Uterus (tissue), 3 donors: ENCODE measurements at regions not wholly inside any gene's neighbourhood (a gene's known extent, or its start where the extent isn't known, plus 50 kb on each side); places are given as distances from the start of the nearest gene placed in this dataset.

ENCODE experiments used
- DNase-seq, 2 donors: peaks; one replicate each; pipeline ENCODE4 v3.0.0-alpha.2; 2019 to 2020
- H3K27ac ChIP-seq, 2 donors: fragments of 200-600 bp; sonication (generic); 1 replicate in 1 of 2; 2 replicates in 1 of 2; pipeline ENCODE4 v1.5.1; 2016 to 2018
- H3K27me3 ChIP-seq, 2 donors: fragments of 200-600 bp; sonication (generic); one replicate each; pipeline ENCODE4 v1.5.1; 2018 to 2019; ENCODE audit warnings: control low read depth in 1 of 2
- H3K36me3 ChIP-seq, 2 donors: fragments of 200-600 bp; sonication (generic); one replicate each; pipeline ENCODE4 v1.5.1; 2019; ENCODE audit warnings: control low read depth in 1 of 2
- H3K4me1 ChIP-seq, 2 donors: fragments of 200-600 bp; sonication (generic); one replicate each; pipeline ENCODE4 v1.5.1; 2018 to 2019; ENCODE audit warnings: control low read depth in 1 of 2
- H3K4me3 ChIP-seq, 2 donors: fragments of 200-600 bp; sonication (generic); 1 replicate in 1 of 2; 2 replicates in 1 of 2; pipeline ENCODE4 v1.5.1; 2018 to 2019; ENCODE audit warnings: mild to moderate bottlenecking in 1 of 2
- H3K9me3 ChIP-seq, 2 donors: fragments of 200-600 bp; sonication (generic); one replicate each; pipeline ENCODE4 v1.5.1; 2019; ENCODE audit warnings: control low read depth in 1 of 2
- POLR2A ChIP-seq, 2 donors: fragments of 450-650 bp; IDR thresholded peaks; one replicate each; pipeline ENCODE4 v1.6.1; 2016; ENCODE audit warnings: antibody characterized with exemption in 2 of 2, mild to moderate bottlenecking in 1 of 2, moderate library complexity in 1 of 2
- intact Hi-C: fragments of 100-400 bp; cut with DNase I; formaldehyde crosslinking; loops from one replicate; pipeline ENCODE4 v1.15.1; 2023; ENCODE audit warnings: low total_unique reads
- TF ChIP-seq, protein P1 (sequence below), 4 experiments: fragments of 200-600 bp in 2 of 4; fragments of 450-650 bp in 2 of 4; sonication (generic) in 2 of 4; IDR thresholded peaks; one replicate each; pipeline ENCODE4 v1.5.1; 2016 to 2019; ENCODE audit warnings: antibody characterized with exemption in 4 of 4, mild to moderate bottlenecking in 2 of 4, moderate library complexity in 1 of 4
- donor health status: DM: yes; HTN: yes; CAD: no.

DNA sequence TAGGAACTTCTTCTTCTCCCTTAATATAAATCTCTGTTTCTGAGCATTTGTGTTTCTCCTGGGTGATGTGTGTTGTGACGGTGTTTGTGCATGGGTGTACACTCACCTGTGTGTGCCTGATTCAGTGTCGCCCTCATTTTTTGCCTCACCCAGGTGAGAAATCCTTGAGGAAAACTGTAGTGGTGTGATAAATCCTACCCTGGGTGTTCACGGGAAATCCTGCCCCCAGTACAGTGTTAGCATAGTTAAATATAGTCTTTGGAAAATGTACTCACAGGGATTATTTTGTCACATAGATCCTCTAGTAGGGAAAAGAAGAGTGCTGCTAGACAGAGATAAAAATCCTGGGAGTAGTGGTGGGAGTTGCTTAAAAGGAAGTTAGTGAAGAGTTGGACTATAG, 291.9 kb upstream of the PITX2 start:
- Histone ChIP-seq H3K4me1 (no peaks in the 10 kb centered on the region), H3K27me3 (no peaks in the 10 kb centered on the region), H3K4me3 (no peak overlapping the region), H3K27ac (no peak overlapping the region), H3K9me3 (no peaks in the 10 kb centered on the region), H3K36me3 (no peaks in the 10 kb centered on the region)
- TF ChIP-seq POLR2A (IDR thresholded peaks at IDR 0.05), result no peak
- TF ChIP-seq, protein P1, sequence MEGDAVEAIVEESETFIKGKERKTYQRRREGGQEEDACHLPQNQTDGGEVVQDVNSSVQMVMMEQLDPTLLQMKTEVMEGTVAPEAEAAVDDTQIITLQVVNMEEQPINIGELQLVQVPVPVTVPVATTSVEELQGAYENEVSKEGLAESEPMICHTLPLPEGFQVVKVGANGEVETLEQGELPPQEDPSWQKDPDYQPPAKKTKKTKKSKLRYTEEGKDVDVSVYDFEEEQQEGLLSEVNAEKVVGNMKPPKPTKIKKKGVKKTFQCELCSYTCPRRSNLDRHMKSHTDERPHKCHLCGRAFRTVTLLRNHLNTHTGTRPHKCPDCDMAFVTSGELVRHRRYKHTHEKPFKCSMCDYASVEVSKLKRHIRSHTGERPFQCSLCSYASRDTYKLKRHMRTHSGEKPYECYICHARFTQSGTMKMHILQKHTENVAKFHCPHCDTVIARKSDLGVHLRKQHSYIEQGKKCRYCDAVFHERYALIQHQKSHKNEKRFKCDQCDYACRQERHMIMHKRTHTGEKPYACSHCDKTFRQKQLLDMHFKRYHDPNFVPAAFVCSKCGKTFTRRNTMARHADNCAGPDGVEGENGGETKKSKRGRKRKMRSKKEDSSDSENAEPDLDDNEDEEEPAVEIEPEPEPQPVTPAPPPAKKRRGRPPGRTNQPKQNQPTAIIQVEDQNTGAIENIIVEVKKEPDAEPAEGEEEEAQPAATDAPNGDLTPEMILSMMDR (IDR thresholded peaks at IDR 0.05), result no peak
- intact Hi-C loops, result no loop called here
- DNase-seq, result no peak

DNA sequence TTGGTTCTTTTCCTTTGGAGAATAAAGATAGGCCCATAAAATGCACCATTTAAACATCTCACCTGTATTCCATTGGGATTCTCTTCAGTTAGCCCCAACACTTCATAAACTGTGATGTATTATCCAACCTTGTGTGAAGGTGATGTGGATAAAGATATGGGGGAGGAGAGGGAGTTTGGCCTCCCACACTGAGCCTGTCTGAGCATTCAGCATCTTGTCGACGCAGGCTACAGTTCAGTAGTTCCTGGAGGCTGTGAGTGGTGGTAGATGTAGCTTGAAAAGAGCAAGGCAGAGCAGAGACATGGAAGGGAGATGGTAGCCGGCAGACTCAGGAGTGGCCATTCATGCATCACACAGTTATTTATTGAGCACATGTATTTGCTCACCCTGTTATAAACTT, 292.4 kb upstream of the PITX2 start:
- H3K9me3 ChIP-seq, result no peaks in the 10 kb centered on the region
- no peaks in the 10 kb centered on the region for H3K27me3 ChIP-seq
- H3K4me3 ChIP-seq, result no peak overlapping the region
- no peak for DNase-seq
- H3K36me3 ChIP-seq, result no peaks in the 10 kb centered on the region
- H3K4me1 ChIP-seq, result no peaks in the 10 kb centered on the region
- intact Hi-C loops, result no loop called here
- TF ChIP-seq, protein P1 (IDR thresholded peaks at IDR 0.05), result no peak
- no peak for TF ChIP-seq POLR2A (IDR thresholded peaks at IDR 0.05)
- no peak overlapping the region for H3K27ac ChIP-seq

DNA sequence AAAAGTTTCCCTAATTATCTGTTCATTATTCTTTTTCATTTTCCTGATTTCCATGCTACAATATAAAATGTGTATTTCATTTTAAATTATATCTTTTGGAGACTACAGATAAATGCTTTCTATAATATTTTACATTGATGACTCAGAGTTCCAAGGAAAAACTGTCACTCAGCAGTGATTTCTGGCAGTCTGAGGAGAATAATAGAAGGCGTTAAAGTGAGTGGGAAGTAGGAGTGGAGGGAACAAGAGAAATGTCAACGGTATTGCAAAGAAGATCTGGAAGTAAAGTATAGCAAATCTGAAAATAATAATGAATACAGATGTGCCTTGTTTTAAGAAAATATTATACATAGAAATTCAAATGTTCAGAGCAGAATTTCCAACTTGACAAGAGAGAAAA, 293.6 kb upstream of the PITX2 start:
- no peaks in the 10 kb centered on the region for H3K27me3 ChIP-seq
- no peaks in the 10 kb centered on the region for H3K36me3 ChIP-seq
- no peak overlapping the region for H3K27ac ChIP-seq
- H3K4me3 ChIP-seq, result no peak overlapping the region
- H3K4me1 ChIP-seq, result no peaks in the 10 kb centered on the region
- DNase-seq, result no peak
- no peaks in the 10 kb centered on the region for H3K9me3 ChIP-seq
- TF ChIP-seq POLR2A (IDR thresholded peaks at IDR 0.05), result no peak
- TF ChIP-seq, protein P1 (IDR thresholded peaks at IDR 0.05), result no peak
- intact Hi-C loops, result no loop called here

DNA sequence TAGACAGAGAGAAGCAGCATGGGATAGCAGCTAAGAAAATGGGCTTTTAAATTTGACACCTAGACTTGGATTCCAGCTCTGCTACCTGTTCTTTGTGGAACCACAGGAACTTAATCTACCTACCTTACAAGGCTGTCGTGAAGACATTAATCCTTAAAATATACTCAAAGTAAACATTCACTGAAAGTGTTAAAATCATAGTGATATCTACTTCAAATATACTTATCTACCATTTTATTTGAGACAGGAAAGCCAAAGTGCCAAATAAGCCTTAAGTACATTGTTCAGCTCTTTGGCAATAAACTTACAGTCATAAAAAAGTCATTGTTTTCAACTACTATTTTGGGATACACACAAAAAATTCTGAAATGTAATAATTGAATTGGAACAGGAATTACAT, 295.0 kb upstream of the PITX2 start:
- Histone ChIP-seq H3K27me3 (no peaks in the 10 kb centered on the region), H3K4me3 (no peak overlapping the region), H3K4me1 (no peaks in the 10 kb centered on the region), H3K36me3 (no peaks in the 10 kb centered on the region), H3K9me3 (no peaks in the 10 kb centered on the region), H3K27ac (no peak overlapping the region)
- no peak for DNase-seq
- TF ChIP-seq, protein P1 (IDR thresholded peaks at IDR 0.05), result no peak
- TF ChIP-seq POLR2A (IDR thresholded peaks at IDR 0.05), result no peak
- intact Hi-C loops, result no loop called here

DNA sequence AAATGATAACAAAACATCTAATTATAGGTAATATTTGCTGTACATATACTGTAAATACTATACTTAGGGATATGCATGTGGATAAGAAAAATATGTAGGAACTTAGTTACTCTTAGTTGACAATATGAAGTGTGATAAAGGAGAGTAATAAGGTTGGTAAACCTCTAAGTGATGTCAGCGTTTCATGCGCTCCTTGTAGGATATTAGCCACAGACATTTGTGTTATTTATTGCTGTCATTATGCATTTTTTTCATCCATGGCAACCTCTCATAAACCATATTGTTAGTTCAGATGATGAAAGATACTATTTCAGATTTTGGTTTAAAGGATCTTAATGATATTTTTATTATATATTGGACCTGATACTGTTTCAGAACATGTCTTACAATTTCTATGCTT, 298.1 kb upstream of the PITX2 start:
- no peaks in the 10 kb centered on the region for H3K36me3 ChIP-seq
- TF ChIP-seq POLR2A (IDR thresholded peaks at IDR 0.05), result no peak
- TF ChIP-seq, protein P1 (IDR thresholded peaks at IDR 0.05), result no peak
- DNase-seq, result no peak
- no peaks in the 10 kb centered on the region for H3K27me3 ChIP-seq
- H3K27ac ChIP-seq, result no peak overlapping the region
- H3K4me1 ChIP-seq, result no peaks in the 10 kb centered on the region
- H3K9me3 ChIP-seq, result no peaks in the 10 kb centered on the region
- H3K4me3 ChIP-seq, result no peak overlapping the region
- intact Hi-C loops, result no loop called here
